ENCODE measurements at regions not wholly inside any gene's neighbourhood (a gene's known extent, or its start where the extent isn't known, plus 50 kb on each side); places are given as distances from the start of the nearest gene placed in this dataset.

- no peak for TF ChIP-seq CTCF (IDR thresholded peaks at IDR 0.05; ENCODE audit: control insufficient read depth, extremely low read depth, insufficient read depth)
- DNase-seq (ENCODE audit: low read depth), result no peak
- no peak overlapping the region for H3K4me3 ChIP-seq (ENCODE audit: low read depth, low read length)
These were observed 115.1 kb upstream of the CACNA1A start for GRCh38 chr19:13621413-13621812.

GRCh38 chr19:13619203-13619632, 112.9 kb upstream of the CACNA1A start:
- no peak for TF ChIP-seq CTCF (IDR thresholded peaks at IDR 0.05; ENCODE audit: control insufficient read depth, extremely low read depth, insufficient read depth)
- H3K4me3 ChIP-seq (ENCODE audit: low read depth, low read length), result no peak overlapping the region
- DNase-seq (ENCODE audit: low read depth), result no peak

GRCh38 chr19:13615890-13616289, 109.6 kb upstream of the CACNA1A start:
- H3K4me3 ChIP-seq (ENCODE audit: low read depth, low read length), result no peak overlapping the region
- no peak for TF ChIP-seq CTCF (IDR thresholded peaks at IDR 0.05; ENCODE audit: control insufficient read depth, extremely low read depth, insufficient read depth)
- DNase-seq (ENCODE audit: low read depth), result no peak

GRCh38 chr19:13613447-13613846, 107.2 kb upstream of the CACNA1A start:
- TF ChIP-seq CTCF (IDR thresholded peaks at IDR 0.05; ENCODE audit: control insufficient read depth, extremely low read depth, insufficient read depth), result no peak
- DNase-seq (ENCODE audit: low read depth), result no peak
- H3K4me3 ChIP-seq (ENCODE audit: low read depth, low read length), result no peak overlapping the region

DNA sequence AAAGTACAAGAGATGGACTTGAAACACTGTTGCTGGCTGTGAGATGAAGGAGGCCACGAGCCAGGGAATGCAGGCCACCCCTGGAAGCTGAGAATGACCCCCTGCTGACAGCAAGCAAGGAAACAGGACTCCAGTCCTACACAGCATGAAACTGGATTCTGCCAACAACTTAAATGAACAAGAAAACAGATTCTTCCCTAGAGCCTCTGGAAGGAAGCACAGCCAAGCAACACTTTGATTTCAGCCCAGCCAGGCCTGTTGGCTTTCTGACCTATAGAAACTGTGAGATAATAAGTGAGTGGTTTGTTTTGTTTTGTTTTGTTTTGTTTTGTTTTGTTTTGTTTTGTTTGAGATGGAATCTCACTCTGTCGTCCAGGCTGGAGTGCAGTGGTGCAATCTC, 105.3 kb upstream of the CACNA1A start:
- TF ChIP-seq CTCF (IDR thresholded peaks at IDR 0.05; ENCODE audit: control insufficient read depth, extremely low read depth, insufficient read depth), result no peak
- no peak for DNase-seq (ENCODE audit: low read depth)
- no peak overlapping the region for H3K4me3 ChIP-seq (ENCODE audit: low read depth, low read length)

DNA sequence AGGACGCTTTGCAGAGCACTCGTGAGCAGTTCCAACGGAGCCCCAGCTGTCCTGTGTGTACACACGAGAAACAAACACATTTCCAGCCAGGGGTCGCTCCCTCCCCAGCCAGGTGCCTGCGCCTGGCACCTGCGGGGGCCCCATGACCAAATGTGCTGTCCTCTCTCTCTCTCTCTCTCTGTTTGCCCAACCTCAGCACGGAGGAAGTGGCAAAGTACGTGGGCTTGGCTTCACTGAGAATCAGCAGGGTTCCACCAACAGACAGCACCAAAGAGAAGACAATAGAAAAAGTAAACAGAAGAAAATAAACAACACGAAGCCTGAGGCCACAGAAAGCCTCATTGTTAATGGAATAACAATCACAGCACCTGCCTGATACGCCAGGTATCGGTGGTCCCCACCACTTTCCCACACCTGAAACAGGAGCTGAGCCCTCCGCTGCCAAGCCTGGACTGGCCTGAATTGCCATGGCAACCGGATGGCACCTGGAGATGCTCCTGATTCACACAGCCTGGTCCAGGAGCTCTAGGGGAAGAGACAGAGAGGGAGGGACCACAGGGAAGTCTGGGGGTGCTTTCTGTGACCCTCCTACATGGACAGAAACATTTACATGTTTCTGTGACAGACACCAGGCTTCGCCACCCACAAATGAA, 103.9 kb upstream of the CACNA1A start:
- TF ChIP-seq CTCF (IDR thresholded peaks at IDR 0.05; ENCODE audit: control insufficient read depth, extremely low read depth, insufficient read depth), result no peak
- no peak for DNase-seq (ENCODE audit: low read depth)
- no peak overlapping the region for H3K4me3 ChIP-seq (ENCODE audit: low read depth, low read length)

DNA sequence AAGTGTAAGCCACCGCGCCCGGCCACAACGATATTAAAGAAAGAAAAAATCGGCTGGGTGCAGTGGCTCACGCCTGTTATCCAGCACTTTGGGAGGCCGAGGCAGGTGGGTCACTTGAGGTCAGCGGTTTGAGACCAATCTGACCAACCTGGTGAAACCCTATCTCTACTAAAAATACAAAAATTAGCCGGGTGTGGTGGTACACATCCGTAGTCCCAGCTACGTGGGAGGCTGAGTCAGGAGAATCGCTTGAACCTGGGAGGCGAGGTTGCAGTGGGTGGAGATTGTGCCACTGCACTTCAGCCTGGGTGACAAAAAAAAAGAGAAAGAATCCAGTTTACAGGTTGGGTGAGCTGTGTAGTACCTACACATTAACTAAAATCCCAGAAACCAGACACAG, 99.9 kb upstream of the CACNA1A start:
- H3K4me3 ChIP-seq (ENCODE audit: low read depth, low read length), result no peak overlapping the region
- no peak for TF ChIP-seq CTCF (IDR thresholded peaks at IDR 0.05; ENCODE audit: control insufficient read depth, extremely low read depth, insufficient read depth)
- DNase-seq (ENCODE audit: low read depth), result no peak

Measured in LNCaP clone FGC (cell line).